Inflammatory macrophage treated with lipopolysaccharide for 4 hours (primary cell): ENCODE measurements at regions not wholly inside any gene's neighbourhood (a gene's known extent, or its start where the extent isn't known, plus 50 kb on each side); places are given as distances from the start of the nearest gene placed in this dataset.
"Not testable (repeated sequence)": the region's sequence is repeated elsewhere in the genome, so short reads cannot be mapped to it uniquely, and the experiment has no call there.

ENCODE experiments used
- DNase-seq: peaks from one replicate; pipeline ENCODE4 v3.0.0-alpha.2; 2020

- no peak for DNase-seq
These were observed 748.2 kb upstream of the SLITRK1 start for GRCh38 chr13:84630476-84630875.

GRCh38 chr13:84616864-84617263 is 734.6 kb upstream of the SLITRK1 start:
- no peak for DNase-seq

DNA sequence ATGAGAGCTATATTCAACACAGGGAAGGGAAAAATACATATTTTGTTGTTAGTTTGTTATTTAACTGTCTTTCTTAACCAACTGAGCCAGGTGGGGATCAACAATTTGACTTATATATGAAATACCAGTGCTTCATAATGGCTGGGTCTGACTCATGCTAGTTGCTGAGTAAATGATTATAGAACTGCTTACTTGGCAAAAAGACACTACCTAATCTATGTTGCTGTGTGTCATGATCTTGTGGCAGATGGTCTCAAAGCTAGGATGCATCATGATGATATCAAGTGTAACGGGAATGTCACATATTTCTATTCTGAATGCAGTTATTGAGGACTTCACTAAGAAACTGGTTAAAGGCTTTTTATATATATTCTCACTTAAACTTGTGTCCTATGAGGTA is 727.4 kb upstream of the SLITRK1 start:
- no peak for DNase-seq

- DNase-seq, result no peak
These were observed 725.2 kb upstream of the SLITRK1 start for GRCh38 chr13:84607261-84608013.

- DNase-seq, result no peak
These were observed 724.3 kb upstream of the SLITRK1 start for GRCh38 chr13:84606616-84607015.

DNA sequence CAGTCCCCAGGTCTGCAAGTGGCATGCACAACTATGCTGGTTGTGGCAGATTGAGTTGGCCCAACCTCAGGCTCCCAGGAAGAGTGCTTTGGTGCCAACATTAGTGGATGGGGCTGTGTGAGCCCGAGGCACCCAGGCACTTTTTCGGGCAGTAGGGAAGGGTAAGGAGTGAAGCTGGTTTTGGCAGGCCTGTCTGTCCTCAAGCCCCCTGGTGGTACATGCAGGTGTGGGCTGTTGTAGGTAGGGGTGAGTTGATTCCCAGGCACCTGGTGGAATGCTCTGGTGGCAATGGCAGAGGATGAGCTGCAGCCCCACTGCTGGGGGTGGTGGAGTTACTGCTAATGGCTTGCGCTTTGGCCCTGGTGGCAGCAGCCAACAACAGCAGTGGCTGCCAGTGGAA is 723.7 kb upstream of the SLITRK1 start:
- DNase-seq, result no peak

GRCh38 chr13:84591444-84591843 is 709.2 kb upstream of the SLITRK1 start:
- no peak for DNase-seq

DNA sequence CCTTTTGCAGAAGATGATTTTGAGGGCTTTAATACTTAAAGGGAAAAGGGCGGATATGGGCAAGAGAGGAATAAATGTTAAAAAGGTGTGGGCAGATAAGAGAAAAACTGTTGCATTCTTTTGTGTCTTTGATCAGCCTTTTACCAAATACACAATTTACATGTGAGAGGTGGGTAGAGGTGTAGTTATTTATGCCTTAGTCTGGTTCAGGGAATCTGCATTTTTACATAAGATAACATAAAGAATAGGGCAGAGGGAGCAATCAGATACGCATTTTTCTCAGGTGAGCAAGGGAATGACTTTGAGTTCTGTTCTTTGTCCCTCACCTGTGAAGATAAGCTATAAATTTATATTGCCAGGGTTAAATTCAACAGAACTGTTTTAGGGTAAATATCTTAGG is 708.4 kb upstream of the SLITRK1 start:
- DNase-seq, result no peak

- no peak for DNase-seq
These were observed 705.7 kb upstream of the SLITRK1 start for GRCh38 chr13:84588023-84588422.

DNA sequence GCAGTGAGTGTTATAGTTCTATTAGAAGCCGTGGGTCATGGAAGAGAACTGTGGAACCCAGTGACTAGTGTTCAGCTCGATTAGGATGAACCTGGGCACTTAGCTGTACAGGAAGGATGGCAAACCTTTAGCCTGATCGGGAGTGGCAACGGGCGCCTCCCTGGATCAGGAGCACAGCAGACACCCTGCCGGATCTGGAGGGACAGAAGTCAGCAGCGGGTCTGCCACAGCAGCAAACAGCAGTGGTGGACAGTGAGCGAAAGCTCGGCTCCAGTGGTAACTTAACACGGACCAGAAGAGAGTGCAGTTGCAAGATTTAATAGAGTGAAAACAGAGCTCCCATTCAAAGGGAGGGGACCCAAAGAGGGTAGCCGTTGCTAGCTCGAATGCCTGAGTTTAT is 697.6 kb upstream of the SLITRK1 start:
- not testable (repeated sequence) for DNase-seq

GRCh38 chr13:84574851-84575250 is 692.6 kb upstream of the SLITRK1 start:
- DNase-seq, result no peak

GRCh38 chr13:84571264-84571663 is 689.0 kb upstream of the SLITRK1 start:
- no peak for DNase-seq

- DNase-seq, result no peak
These were observed 688.6 kb upstream of the SLITRK1 start for GRCh38 chr13:84570831-84571230.

DNA sequence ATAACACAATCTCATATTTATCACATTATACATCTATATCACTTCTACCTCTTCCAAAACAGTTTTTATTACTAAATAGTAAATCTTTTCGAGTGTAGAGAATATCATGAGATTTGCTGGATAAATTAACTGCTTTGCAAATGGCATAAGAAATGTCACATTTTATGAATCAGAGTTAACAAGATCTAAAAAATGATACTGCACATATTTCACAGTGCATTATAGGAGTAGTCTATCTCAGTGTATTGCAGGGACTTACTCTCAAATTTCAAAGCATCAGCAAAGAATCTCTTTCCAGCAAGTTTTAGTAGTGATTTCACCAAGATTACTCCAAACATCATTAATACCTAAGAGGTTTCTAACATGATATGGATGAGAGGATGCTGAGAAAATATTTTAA is 687.1 kb upstream of the SLITRK1 start:
- DNase-seq, result no peak

DNA sequence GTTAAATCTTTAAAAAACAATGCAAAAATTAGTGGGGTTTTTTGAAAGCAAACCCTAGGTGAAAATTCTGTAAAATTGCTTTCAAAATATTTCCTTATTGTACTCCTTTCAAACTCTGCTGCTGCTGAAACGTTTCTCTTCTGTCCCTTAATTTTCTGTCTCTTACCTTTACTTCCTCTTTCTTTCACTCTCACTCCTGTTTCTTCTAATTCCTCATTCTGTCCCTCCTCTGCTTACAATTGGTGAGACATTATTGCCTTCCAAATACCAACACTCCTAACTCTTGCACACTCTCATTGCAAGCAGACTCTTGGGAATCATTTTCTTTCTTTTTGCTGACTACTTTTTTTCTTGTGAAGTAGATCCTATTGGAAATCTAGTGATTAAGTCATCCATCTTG is 685.6 kb upstream of the SLITRK1 start:
- no peak for DNase-seq

DNA sequence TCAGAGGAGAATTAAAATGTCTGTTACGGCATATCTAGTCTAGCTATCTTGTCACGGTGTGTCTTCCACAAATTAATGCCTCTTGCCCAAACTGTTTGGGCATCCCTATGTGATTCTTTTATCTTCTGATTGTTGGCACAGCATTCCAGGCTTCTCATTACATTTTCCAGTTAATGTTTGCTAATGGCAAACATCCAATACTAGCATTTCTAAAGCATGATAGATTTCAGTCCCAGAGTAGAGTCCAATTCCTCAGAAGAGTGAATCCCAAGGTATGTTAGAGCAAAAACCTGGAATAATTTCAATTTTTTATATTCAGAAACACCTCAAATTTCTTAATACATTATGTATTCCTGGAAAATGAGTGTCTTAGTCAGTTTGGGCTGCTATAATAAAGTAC is 684.5 kb upstream of the SLITRK1 start:
- DNase-seq, result no peak

DNA sequence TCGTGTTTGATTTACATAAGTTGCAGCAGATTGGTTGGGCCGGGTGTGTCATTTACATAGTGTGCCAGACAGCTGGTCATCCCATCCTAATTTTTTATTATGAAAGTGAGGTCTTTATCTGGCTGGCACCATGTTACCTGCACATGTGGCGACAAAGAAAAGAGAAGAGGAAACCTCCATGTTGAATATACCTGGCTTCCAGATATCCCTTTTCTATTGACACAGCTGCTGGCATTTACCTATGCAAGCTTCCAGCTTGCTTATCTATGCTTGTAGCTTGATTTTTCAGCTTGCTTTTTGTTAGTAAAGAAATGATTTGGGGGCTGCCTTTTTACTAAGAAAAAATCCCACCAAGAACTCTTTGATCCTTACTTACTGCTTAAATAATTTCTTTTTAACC is 681.3 kb upstream of the SLITRK1 start:
- no peak for DNase-seq

DNA sequence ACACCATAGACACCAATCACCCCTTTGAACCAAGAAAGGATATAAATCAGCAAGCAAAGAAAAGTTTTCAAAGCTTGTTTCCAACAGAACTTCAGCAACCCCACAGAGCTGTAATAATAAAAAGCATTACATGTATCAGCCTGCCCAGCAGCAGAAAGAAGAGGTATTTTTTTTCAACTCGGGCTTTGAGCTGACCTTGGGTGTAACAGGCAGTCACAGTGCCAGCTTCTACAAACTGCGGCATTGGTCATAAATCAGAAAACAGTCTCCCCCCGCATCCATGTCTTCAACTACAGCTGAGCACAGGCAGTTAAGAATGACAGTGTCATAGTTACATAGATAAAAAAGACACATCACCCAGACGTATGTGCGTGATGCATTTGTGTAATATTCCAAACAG is 671.0 kb upstream of the SLITRK1 start:
- no peak for DNase-seq

DNA sequence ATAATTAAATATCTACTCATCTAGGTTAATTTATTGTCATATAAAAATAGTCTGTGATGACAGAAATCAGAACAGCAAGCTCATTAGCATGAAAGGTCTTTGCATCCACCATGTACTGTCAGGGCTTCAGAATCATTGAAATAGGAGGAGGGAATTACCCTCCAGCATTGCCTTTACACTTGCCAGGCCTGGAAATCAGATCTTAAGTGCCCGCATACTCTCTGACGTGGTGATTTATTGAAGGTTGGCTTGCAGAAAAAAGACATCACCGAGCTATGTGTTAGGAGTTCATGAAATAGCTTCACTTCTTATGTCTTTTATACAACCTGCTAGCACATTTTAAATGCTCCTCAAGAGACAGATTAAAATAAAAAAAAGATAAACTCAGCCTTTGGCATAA is 661.7 kb upstream of the SLITRK1 start:
- no peak for DNase-seq

DNA sequence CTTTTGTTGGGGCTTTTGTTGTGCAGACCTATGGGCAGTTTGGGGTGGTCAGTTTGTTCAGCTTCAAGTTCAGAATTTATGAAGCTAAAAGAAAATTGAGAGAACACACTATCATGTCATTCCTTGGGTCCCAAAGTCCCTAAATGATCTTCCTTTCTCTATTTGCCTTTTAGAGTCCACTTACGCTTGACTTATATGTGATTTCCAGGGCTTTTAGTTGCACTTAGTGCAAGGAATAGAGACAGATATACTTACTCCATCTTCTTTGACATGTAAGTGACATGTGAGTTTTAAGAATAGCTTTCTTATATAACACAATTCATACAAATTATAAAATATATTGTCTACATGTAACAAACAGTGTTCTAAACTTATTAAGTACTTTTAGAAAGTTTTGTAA is 660.1 kb upstream of the SLITRK1 start:
- no peak for DNase-seq

DNA sequence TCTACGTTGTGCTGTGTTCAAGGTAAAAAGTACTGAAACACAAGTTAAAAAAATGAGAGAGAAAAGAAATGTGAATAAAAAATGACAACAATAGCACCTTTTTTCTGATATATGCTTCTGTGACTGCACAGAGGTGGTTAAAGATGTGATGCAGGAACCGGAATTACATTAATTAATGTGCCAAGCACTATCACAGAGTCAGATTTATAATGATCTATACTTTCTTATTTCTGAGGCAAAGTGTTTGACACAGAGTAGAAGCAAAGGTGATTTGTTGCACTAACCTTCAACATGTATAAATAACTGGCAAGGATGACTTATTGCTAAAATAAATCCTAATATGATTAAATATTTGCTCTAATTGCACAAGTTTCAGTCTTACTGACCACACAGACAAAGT is 654.6 kb upstream of the SLITRK1 start:
- no peak for DNase-seq

DNA sequence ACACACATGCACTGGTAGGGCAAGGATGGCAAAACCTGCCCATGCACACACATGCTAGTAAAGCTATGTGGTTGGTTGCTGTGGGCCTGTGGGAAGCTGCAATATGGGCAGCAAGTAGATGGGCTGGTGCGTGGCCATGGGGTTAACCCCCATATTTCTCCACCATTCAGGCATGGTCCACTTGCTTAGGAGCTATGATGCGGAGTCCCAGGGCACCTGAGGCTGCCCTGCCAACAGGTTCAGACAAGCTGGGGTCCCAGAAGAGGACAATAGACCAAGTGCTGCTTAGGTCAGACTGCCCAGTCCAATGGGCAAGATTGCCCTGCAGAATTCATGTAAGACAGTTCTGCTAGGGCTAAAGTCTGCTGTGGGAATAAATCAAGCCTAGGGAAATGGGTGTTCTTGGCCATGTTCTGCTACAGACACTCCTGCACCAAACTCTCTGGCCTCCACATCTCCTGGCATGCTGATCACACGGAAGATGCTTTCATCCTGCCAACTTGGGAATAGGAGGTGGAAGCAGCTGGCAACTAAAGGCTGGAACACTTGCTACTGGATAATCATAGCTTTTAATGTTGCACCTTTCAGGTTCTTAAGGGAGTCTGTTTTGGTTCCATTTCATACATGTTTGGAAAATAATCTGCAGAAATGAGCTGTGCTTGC is 646.3 kb upstream of the SLITRK1 start:
- no peak for DNase-seq

GRCh38 chr13:84525865-84526264 is 643.6 kb upstream of the SLITRK1 start:
- no peak for DNase-seq

GRCh38 chr13:84524586-84524985 is 642.3 kb upstream of the SLITRK1 start:
- DNase-seq, result no peak

GRCh38 chr13:84500016-84500415 is 617.7 kb upstream of the SLITRK1 start:
- DNase-seq, result no peak
